HG02623 (cell line): ENCODE measurements at regions not wholly inside any gene's neighbourhood (a gene's known extent, or its start where the extent isn't known, plus 50 kb on each side); places are given as distances from the start of the nearest gene placed in this dataset.

Experiments
- ATAC-seq: cut with Tn5 transposase; IDR thresholded peaks from one replicate; pipeline ENCODE4 v1.9.1; 2021; ENCODE audit warnings: moderate library complexity; ENCODE audit not compliant: unreplicated experiment

DNA sequence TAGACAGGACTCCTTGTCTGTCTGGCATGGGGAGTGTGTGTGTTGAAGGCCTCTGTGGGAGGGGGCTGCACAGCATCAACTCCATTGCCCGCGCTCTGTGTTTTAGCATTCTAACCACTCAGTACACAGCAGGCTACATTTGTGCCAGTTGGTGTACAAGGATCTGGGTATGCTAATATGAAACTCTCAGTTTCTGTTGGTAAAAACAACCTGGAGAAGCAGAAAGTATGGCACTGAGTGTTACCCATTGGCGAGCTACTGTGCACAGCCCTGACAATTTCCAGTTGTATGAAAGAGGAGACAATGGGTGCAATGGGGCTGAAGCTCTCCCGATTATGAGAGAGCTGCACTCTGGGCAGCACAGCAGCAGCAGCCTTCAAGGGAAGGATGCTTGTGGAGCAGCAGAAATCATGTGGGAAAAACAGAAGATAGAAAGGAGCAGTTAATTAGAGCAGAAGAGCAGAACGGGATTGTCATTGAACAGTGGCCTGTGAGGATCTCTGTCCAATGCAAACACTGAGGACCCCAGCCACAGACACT is 443.6 kb downstream of the CBLN2 start:
- ATAC-seq: no peak

DNA sequence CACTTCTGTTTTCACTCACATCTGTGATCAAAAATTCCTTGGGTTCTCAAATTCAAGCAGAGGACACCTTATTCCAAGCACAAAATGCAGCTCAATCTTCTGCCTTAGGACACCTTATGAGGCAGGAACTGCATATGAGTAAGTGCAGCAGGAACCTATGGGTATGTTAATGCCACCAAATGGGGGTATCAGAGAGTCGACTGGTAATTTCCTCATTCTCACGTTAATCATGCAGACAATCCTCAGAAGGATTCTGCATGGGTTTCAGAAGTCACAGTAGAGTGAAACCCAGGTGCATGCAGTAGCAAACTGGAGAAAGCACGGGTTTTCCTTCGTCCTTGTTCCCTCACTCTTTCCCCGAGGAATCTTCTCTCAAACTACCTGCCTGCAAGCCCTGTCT is 452.8 kb downstream of the CBLN2 start:
- ATAC-seq: no peak

DNA sequence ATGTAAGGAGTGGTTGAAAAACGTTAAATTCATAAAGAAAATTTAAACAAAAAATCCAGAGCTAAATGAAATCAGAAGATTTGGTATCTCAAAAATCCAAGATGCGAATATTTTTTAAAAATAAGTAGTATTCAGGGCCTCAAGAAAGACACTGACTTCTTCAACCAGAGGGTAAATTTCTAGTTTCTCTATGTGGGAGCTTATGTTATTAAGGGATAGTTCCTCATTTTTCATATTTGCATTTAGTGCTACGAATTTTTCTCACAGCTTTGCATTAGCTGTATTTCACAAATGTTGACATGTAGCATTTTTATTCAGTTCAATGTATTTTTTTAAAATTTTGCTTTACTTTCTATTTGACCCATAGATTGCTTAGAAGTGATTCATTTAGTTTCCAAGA is 454.7 kb downstream of the CBLN2 start:
- ATAC-seq: no peak

DNA sequence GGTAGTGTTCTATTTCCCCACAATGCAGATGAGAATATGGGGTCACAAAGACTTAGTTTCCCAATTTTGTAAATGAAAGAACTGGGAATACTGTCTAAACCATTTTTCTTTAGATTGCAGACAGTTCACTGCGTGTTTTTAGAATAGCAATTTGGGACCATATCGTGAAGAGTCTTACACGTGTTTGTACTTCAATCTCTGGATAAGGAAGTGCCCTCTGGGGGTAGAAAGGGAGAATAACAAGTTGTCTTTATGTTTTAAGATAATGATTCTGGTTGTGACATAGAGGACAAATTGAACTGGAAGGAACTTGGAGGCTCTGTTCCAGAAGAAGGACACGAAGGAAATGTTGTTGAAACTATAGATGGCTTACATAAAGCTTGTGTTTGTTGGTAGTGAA is 457.7 kb downstream of the CBLN2 start:
- ATAC-seq: no peak

DNA sequence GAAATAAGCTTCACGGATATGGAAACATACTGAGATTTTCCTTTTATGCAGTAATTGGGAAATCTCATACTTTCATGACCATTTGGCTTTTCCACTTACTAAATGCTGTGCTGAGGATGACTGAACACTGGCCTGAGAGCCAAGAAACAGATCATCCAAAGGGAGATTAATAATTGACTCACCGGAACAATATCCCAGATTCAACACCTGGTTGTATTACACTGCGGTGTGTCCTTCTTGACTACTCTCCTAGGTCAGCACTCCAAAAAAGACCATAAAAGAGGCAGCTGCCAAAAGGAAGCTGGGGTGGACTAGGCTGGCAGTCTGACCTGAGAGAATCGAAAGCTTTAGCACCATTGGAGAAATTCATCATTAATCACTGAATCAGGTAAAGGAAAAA is 469.1 kb downstream of the CBLN2 start:
- ATAC-seq: no peak

DNA sequence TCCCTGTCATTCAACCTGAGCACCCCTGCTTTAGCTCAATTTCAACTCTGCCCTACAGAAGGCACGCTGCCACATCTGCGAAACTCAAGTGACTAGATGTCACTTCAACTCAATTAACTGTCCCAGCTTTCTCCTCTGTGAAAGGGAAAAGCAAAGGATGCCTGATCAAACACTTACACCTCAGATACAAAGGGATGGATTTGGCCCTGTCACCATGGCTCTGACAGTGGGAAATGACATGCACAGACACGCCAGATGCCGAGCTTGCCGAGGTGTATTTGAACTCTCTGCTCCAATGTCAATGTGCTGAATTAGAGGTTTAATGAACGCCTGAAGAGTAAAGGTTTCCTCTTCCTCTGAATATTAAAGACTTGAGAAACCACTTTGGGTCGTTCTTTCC is 481.1 kb downstream of the CBLN2 start:
- ATAC-seq: no peak

DNA sequence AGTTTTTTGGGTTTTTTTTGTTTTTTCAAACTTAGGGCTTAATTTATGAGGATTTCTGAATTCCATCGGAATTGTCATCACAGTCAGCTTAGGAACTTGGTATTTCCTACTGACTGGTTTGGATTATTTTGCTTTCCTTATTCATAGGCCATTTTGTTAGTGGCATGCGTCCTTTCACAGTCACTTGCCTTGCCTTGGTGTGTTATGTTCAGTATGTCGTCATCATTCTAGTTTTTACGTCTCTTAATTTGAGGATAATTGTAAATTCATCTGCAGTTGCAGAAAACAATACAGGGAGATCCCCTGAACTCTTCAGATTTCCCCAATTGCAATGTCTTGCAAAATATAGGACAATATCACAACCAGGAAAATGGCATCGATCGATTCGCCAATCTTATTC is 485.3 kb downstream of the CBLN2 start:
- no peak for ATAC-seq

DNA sequence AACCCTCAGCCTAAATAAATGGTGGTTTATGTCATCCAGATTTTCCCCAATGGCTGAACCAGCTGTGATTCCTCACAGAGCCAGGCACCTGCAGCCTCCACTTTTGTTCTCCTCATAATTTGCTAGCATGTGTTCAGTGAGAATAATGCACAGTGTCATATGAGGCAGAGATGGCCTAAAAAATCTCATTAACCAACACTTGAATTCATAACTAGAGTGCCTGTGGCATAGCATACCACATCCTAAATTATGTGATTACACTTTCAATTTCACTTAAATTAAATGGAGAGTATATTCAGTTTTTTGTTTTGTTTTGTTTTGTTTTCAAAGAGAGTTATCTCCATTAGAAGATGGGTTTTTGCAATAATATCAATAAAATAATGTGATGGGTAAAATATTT is 488.0 kb downstream of the CBLN2 start:
- ATAC-seq: no peak

DNA sequence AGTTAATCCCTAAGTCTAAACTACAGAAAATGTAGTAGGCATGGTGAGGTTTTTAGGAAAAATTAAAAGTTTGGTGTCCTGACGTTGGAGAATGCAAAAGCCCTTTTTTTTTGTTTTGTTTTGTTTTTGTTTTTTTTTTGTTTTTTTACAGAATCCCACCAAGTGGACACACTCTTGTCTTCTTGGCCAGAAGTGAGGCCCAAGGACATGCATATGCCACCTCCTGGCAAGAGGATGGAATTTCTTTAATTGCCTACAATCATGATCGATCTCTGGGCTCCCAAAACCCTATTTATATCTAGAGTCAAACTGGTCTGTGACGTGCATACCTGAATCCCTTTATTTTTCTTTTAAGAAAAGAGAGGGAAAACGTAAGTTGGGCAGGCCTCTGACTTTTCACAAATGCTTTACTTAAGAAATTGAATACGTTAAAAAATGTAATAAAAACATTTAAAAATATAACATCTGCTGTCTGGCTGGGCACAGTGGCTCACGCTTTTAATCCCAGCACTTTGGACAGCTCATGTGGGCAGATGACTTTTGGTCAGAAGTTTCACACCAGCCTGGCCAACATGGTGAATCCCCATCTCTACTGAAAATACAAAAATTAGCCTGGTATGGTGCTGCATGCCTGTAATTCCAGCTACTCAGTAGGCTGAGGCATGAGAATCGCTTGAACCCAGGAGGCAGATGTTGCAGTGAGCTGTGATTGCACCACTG is 502.7 kb downstream of the CBLN2 start:
- no peak for ATAC-seq

DNA sequence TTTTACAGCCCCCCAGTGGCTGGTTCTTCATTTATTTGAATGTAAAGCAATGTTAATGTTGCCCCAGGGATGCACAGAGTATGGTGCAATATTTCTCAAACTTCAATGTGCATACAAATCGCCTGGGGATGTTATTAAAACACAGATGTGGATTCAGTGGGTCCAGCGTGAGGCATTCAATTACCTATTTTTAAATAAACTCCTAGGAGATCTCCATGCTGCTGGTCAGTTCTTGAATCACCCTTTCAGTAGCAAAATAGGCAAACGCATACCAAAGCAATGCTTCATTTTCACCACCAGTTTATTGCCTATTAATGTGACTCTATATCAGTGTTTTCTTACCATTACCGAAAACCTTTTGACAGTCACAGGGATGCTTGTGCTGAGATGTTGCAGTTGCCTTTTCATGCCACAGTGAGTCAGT is 530.7 kb downstream of the CBLN2 start:
- ATAC-seq: no peak

DNA sequence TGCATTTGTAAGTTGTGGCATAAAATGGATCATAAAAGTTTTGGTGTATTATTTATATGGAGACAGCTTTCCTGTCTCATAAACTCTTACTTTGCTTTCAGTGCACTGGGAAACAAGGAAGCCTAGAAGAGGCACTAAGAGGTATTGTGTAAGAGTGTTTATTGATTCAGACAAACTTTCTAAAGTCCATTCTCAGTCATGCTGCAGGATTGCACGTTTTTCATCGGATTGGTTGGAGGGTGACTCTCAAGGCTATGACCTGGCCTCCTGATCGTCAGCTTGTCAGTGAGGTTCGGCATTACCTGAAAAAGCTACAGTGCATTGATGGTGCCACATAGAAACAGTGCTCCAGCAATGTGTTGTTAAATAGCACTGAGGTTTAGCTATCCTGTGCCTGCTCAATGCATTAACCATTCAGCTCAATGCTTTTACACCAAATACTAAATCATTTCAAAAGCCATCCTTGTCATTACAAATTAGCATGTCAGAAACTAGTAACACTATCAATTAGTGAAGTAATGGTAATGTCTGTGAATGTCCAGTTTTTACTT is 545.5 kb downstream of the CBLN2 start:
- no peak for ATAC-seq

DNA sequence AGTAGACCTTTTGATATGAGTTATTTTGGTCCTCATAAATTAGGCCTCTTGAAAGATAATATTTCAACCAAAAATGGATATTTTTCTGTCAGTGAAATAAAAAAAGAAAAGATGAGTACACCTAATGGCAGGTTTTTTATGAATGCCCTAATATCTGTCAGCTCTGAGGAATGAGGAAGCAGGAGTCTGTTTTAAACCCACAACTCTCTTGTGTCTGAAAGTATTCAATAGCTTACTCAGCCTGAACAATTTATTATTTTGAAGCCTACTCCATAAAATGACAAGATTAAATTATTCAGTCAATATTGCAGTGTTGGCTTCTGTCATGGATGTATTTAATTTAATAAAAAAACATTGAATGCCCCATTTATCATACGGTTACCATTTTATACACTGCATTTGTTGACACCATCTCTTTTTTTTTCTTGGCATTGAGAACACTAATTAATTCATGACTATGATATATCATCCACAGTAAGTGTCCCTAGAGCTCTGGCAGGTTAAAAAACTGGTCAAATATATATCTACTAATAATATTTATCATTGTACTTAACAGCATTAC is 548.2 kb downstream of the CBLN2 start:
- ATAC-seq: no peak

DNA sequence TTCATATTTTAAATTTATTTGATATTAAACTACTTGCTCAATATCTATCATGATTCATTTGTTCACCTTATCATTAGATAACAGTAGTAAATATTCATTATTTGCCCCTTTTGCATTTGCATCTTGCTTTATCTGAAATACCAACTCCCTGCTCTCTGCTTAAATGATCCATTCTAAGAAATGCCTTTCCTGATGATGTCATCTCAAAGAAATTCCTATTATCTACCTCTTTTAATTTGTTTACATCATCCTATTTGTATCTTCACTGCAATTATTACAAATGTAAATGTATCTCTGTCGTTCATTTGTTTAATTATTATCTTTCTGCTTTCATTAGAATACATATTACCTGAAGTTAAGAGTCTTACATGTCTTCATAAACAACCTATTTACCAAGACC is 549.9 kb downstream of the CBLN2 start:
- no peak for ATAC-seq

DNA sequence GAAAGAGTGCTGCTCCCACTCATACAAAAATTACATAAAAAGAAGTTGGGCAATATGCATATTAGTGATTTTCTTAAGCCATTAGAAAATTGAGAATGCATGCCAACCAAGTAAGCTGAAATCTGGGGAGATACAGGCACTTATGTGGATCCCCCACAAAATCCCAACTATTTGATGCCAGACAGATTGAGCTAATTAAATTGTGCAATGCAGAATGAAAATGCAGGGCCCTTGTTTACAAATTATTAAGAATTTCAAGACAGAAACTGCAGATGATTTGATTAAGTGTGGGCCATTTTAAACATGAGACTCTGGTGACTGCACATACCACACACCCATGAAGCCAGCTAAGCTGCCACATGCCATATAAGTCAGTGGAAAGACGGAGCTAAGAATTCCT is 554.5 kb downstream of the CBLN2 start:
- ATAC-seq: no peak

DNA sequence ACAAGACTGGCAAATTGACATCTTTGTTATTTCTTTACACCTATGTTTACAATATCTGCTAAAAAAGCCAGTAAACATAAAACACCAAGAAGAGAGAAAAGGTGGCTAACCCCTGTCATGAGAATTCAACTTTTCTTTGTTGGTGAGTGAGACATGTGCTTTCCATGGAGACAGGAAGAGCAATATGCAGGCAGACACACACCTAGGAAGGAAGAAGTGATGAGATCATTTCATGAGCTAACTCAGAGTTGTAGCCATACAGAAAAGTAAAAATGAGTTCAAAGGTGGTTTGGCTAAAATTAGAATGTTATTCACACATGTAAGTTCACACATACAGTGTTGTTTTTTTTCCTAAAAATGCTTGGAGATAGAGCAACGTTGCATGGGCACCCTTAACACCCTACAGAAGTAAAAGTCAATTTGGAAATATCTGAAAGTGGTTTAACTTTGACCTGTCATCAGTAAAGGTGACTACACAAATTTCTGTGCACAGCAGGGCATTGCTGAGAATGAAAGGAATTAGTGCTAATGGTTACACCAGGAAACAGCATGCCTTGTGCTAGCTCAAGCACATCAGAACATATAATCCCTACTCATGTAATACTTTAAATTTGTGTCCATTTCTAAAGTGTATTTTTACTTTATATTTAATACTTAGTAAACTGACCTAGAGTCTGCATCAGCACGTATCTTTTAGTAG is 557.6 kb downstream of the CBLN2 start:
- no peak for ATAC-seq

DNA sequence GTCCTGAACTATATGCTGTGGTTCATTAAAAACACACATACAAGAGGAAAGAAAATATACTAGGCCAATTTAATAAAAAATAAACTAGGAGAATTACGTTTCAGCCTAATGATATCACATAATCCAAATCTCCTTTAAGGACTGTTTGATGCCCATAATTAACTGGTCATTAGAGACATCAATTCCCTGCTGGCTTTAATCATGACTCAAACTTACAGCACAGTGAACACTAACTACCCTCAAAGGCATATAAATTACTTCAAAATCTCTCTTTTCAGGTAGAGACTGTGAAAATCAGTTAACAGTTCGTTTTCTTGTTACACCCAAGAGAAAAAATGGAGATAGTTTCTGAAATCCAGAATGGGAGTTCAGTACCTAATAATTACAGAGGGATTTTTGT is 567.4 kb downstream of the CBLN2 start:
- ATAC-seq: no peak

DNA sequence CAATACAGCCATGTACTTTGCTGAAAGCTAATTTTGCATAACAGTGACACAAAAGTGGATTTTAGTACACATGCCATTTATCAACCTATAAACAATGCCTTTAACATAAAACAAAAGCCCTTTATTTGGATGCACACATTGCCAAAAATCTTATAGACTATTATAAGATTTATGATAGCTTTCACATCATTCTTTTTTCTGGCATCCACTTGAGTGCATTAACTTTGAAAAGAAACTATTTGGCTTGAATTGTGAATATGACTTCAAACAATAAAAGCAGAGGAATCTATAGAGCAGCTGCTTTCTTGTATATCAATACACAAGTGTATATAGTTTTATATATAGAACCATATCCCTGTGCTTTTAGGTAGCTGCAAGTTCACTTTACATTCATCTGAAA is 577.4 kb downstream of the CBLN2 start:
- ATAC-seq: no peak

DNA sequence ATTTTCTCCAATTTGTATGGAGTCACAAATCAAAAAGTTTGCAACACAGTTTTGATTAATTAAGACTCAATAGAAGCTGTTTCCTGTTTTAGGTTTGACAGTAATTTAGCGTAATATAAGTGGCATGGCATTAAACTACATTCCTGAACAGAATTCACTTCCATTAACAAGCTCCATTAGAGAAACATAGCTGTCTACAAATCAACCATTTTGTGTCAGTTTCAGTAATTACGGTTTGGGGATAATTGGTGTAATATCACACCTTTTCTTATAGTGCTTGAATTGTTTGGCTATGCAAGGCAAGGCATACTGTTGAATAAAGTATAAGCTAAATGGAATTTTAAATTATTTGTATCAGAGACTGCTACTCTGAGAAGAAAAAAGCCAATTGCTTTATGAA is 585.5 kb downstream of the CBLN2 start:
- no peak for ATAC-seq

DNA sequence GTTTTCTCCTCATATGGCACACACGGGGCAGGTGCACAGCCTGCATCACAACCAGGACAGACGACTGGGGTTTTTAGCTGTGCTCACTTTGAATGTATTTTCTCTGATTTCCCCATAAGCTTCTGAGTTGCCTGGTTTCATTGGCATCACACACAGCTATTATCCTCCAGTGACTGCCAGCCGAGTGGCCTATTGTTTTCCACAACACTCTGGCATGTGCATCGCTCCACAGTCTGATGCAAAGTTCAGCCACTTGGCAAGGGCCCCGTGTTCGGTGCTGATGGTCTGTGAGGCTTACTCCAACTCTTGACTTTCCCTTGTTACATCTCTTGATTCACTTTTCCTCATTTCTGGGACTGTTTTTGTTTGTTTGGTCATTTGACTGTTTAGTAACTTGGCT is 593.1 kb downstream of the CBLN2 start:
- ATAC-seq: no peak

DNA sequence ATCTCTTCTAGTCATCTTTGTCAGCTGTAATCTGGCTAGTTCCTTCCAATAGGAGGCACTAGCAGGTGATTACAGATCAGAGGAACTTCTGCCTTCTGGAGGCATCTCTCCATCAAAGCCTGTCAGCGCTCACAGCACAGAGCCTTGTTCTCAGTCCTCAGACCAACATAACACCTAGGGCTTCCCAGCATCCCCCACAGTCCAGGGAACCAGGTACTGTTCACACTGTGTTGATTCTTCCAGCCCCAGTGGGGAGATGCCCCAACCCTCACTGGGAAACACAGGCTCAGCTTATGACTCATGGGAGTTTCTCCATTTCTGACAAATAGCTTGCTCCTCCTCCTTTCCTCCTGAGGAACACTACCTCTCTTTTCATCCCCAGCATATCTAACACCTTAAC is 601.7 kb downstream of the CBLN2 start:
- no peak for ATAC-seq

DNA sequence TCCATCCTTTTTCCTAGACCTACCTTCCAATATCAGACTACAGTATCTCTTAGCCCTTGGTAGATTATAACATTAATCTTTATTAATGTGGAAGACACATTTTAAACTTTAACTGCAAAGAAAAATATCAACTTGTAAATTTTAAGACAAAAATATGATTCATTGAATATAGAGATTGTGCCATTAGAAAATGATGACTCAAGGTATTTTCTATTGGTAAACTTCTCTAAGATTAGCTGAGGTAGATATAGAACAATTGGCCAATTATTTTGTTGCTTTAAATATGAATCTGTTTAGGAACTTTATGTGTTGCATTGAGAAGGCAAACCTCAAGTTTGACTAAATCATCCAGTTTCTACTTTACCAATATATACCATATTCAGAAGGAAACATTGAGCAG is 604.7 kb downstream of the CBLN2 start:
- ATAC-seq: no peak

DNA sequence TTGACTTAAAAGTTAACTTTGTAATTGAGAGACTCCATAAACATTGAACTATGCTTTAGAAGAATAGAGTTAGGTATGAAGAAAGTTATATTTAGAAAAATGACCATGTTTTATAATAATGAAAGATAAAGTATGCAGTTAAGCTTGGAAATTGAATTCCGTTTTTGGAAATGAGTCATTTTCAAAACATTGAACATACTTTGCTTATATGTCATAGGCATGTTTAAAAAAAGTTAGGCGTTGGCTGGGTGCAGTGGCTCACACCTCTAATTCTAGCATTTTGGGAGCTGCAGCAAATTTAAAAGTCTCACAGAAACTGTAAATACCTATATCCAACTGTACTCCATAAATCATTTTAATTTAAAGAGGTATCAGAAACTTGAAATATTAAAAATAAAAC is 607.4 kb downstream of the CBLN2 start:
- no peak for ATAC-seq
